WTC11 (cell line): ENCODE measurements at regions not wholly inside any gene's neighbourhood (a gene's known extent, or its start where the extent isn't known, plus 50 kb on each side); places are given as distances from the start of the nearest gene placed in this dataset.

ENCODE experiments used
- ATAC-seq: fragments of 200-7000 bp; cut with Tn5 transposase; 2 replicates; pipeline ENCODE4 v1.10.0; 2021; ENCODE audit warnings: mild to moderate bottlenecking, moderate library complexity
- CTCF ChIA-PET: fragments of 300-600 bp; sonication (Branson Sonifier 250); formaldehyde crosslinking; loops from one replicate; lab custom pipeline; 2021; ENCODE audit warnings: antibody characterized with exemption; lab: Charles Lee
- POLR2A ChIA-PET: fragments of 350-600 bp; sonication (Branson Sonifier 250); formaldehyde crosslinking; loops from one replicate; lab custom pipeline; 2021; ENCODE audit warnings: antibody characterized with exemption; lab: Charles Lee
- DNase-seq: peaks from one replicate; pipeline ENCODE4 v3.0.0; 2021; ENCODE audit warnings: low spot score
- H3K27ac Mint-ChIP-seq: 2 replicates; pipeline ENCODE4 v1.8.0; 2021; ENCODE audit warnings: mixed read lengths
- H3K27me3 Mint-ChIP-seq: 2 replicates; pipeline ENCODE4 v1.8.0; 2021; ENCODE audit warnings: low read depth, mild to moderate bottlenecking, moderate library complexity, mixed read lengths
- H3K36me3 Mint-ChIP-seq: 2 replicates; pipeline ENCODE4 v1.8.0; 2021; ENCODE audit warnings: mixed read lengths
- H3K4me1 Mint-ChIP-seq: 2 replicates; pipeline ENCODE4 v1.8.0; 2022; ENCODE audit warnings: mixed read lengths
- H3K4me3 Mint-ChIP-seq: 2 replicates; pipeline ENCODE4 v1.8.0; 2021; ENCODE audit warnings: mild to moderate bottlenecking, moderate library complexity, mixed read lengths
- H3K9me3 Mint-ChIP-seq: 2 replicates; pipeline ENCODE4 v1.8.0; 2021; ENCODE audit warnings: mixed read lengths
- AFF4 ChIP-seq: sonication (generic); formaldehyde crosslinking; IDR thresholded peaks from 2 replicates; pipeline ENCODE4 v1.8.1; 2023; ENCODE audit warnings: mild to moderate bottlenecking, missing genetic modification reagents, borderline replicate concordance
- ATF6 ChIP-seq: sonication (generic); formaldehyde crosslinking; IDR thresholded peaks from 2 replicates; pipeline ENCODE4 v1.8.1; 2023; ENCODE audit warnings: mild to moderate bottlenecking, missing genetic modification reagents
- E2F4 ChIP-seq: sonication (generic); formaldehyde crosslinking; IDR thresholded peaks from 2 replicates; pipeline ENCODE4 v1.8.1; 2022; ENCODE audit warnings: low read depth, mild to moderate bottlenecking, moderate library complexity, missing genetic modification reagents, borderline replicate concordance
- ERG ChIP-seq: fragments of 250-450 bp; sonication (Bioruptor Pico); IDR thresholded peaks from 2 replicates; pipeline ENCODE4 v1.8.0; 2021; ENCODE audit warnings: mild to moderate bottlenecking
- ESRRA ChIP-seq: sonication (generic); formaldehyde crosslinking; IDR thresholded peaks from 2 replicates; pipeline ENCODE4 v1.8.1; 2022; ENCODE audit warnings: mild to moderate bottlenecking, missing genetic modification reagents, borderline replicate concordance
- FOXJ3 ChIP-seq: sonication (generic); formaldehyde crosslinking; IDR thresholded peaks from 2 replicates; pipeline ENCODE4 v1.9.0; 2021; ENCODE audit warnings: missing genetic modification reagents, mild to moderate bottlenecking, borderline replicate concordance
- FOXK1 ChIP-seq: sonication (generic); formaldehyde crosslinking; IDR thresholded peaks from 2 replicates; pipeline ENCODE4 v1.8.0; 2022; ENCODE audit warnings: mild to moderate bottlenecking, moderate library complexity, missing genetic modification reagents
- GABPB1 ChIP-seq: sonication (generic); formaldehyde crosslinking; IDR thresholded peaks from 2 replicates; pipeline ENCODE4 v1.8.1; 2023; ENCODE audit warnings: mild to moderate bottlenecking, missing genetic modification reagents
- GRHL2 ChIP-seq: fragments of 250-450 bp; sonication (Bioruptor Pico); IDR thresholded peaks from 2 replicates; pipeline ENCODE4 v1.8.0; 2022; ENCODE audit warnings: mild to moderate bottlenecking, moderate library complexity; ENCODE audit not compliant: insufficient replicate concordance, severe bottlenecking
- JAZF1 ChIP-seq: fragments of 250-450 bp; sonication (Bioruptor Pico); IDR thresholded peaks from 2 replicates; pipeline ENCODE4 v1.9.0; 2021; ENCODE audit warnings: moderate library complexity, mild to moderate bottlenecking, inconsistent platforms
- MYBL2 ChIP-seq: sonication (generic); formaldehyde crosslinking; IDR thresholded peaks from 2 replicates; pipeline ENCODE4 v1.8.1; 2023; ENCODE audit warnings: mild to moderate bottlenecking, moderate library complexity, missing genetic modification reagents
- NFE2L1 ChIP-seq: sonication (generic); formaldehyde crosslinking; IDR thresholded peaks from 2 replicates; pipeline ENCODE4 v1.8.1; 2023; ENCODE audit warnings: missing genetic modification reagents
- OVOL2 ChIP-seq: fragments of 250-450 bp; sonication (Bioruptor Pico); IDR thresholded peaks from 2 replicates; pipeline ENCODE4 v1.9.0; 2021; ENCODE audit warnings: mild to moderate bottlenecking, borderline replicate concordance
- PREB ChIP-seq: sonication (generic); formaldehyde crosslinking; IDR thresholded peaks from 2 replicates; pipeline ENCODE4 v1.8.1; 2022; ENCODE audit warnings: mild to moderate bottlenecking, missing genetic modification reagents, moderate library complexity, borderline replicate concordance
- SMAD3 ChIP-seq: sonication (generic); formaldehyde crosslinking; IDR thresholded peaks from 2 replicates; pipeline ENCODE4 v1.8.0; 2022; ENCODE audit warnings: missing genetic modification reagents, mild to moderate bottlenecking, borderline replicate concordance
- SOX15 ChIP-seq: fragments of 250-450 bp; sonication (Bioruptor Pico); IDR thresholded peaks from 2 replicates; pipeline ENCODE4 v1.9.0; 2021; ENCODE audit warnings: mild to moderate bottlenecking
- ZNF281 ChIP-seq: sonication (generic); formaldehyde crosslinking; IDR thresholded peaks from 2 replicates; pipeline ENCODE4 v1.8.0; 2023; ENCODE audit warnings: mild to moderate bottlenecking, missing genetic modification reagents
- ZNF317 ChIP-seq: sonication (generic); formaldehyde crosslinking; IDR thresholded peaks from 2 replicates; pipeline ENCODE4 v1.8.1; 2023; ENCODE audit warnings: low read depth, mild to moderate bottlenecking, moderate library complexity, missing genetic modification reagents, borderline replicate concordance
- ZNF396 ChIP-seq: fragments of 250-450 bp; sonication (Bioruptor Pico); IDR thresholded peaks from 2 replicates; pipeline ENCODE4 v1.8.0; 2021; ENCODE audit warnings: mild to moderate bottlenecking, moderate library complexity, borderline replicate concordance

- H3K4me3 Mint-ChIP-seq, result no peak overlapping the region
- H3K27ac Mint-ChIP-seq, result no peak overlapping the region
- DNase-seq, result no peak
- no peaks in the 10 kb centered on the region for H3K36me3 Mint-ChIP-seq
- POLR2A ChIA-PET, result no interaction called here
- no peak for ATAC-seq
- TF ChIP-seq AFF4 (CRISPR knock-in tag) (no peak), FOXJ3 (CRISPR knock-in tag) (no peak), SOX15 (CRISPR knock-in tag) (no peak), MYBL2 (no peak), PREB (no peak), ZNF396 (CRISPR knock-in tag) (no peak), NFE2L1 (CRISPR knock-in tag) (no peak), E2F4 (CRISPR knock-in tag) (no peak), JAZF1 (CRISPR knock-in tag) (no peak), ATF6 (CRISPR knock-in tag) (no peak), ZNF281 (CRISPR knock-in tag) (no peak)
- TF ChIP-seq, all 79 proteins: peak for 0
- Mint-ChIP-seq H3K27me3 (peaks cover 18% of the 10 kb centered on the region), H3K9me3 (0 out of 2 replicates have a peak, but pooled peaks cover 3% of the 10 kb centered on the region), H3K4me1 (peaks cover 12% of the 10 kb centered on the region)
- CTCF ChIA-PET, result interaction anchor here (1.4 kb wide), 1 partner anchor 12 kb away, joined by 4 read pairs; no protein-coding TSS in a partner anchor
Observed at GRCh38 chr15:92705764-92706163, 50.2 kb upstream of the FAM174B start.

GRCh38 chr15:92706201-92706600, 50.6 kb upstream of the FAM174B start:
- DNase-seq (no peak), ATAC-seq (no peak)
- Mint-ChIP-seq H3K9me3 (no peaks in the 10 kb centered on the region), H3K4me1 (peaks cover 12% of the 10 kb centered on the region), H3K27ac (no peak overlapping the region), H3K36me3 (no peaks in the 10 kb centered on the region), H3K4me3 (no peak overlapping the region), H3K27me3 (peaks cover 19% of the 10 kb centered on the region)
- CTCF ChIA-PET, result interaction anchor here (1.0 to 1.4 kb wide), 2 partner anchors 8 to 12 kb away, joined by 4 to 5 read pairs; no protein-coding TSS in a partner anchor
- POLR2A ChIA-PET, result no interaction called here
- TF ChIP-seq GABPB1, result no peak
- no peak for TF ChIP-seq FOXK1
- no peak for TF ChIP-seq ATF6 (CRISPR knock-in tag)
- no peak for TF ChIP-seq GRHL2 (CRISPR knock-in tag)
- no peak for TF ChIP-seq SMAD3 (CRISPR knock-in tag)
- TF ChIP-seq ESRRA, result no peak
- no peak for TF ChIP-seq OVOL2
- no peak for TF ChIP-seq ZNF317 (CRISPR knock-in tag)
- no peak for TF ChIP-seq ERG
